GM19023 (cell line): ENCODE measurements at regions not wholly inside any gene's neighbourhood (a gene's known extent, or its start where the extent isn't known, plus 50 kb on each side); places are given as distances from the start of the nearest gene placed in this dataset.
"Not testable (repeated sequence)": the region's sequence is repeated elsewhere in the genome, so short reads cannot be mapped to it uniquely, and the experiment has no call there.

ENCODE experiments used
- ATAC-seq: cut with Tn5 transposase; IDR thresholded peaks from one replicate; pipeline ENCODE4 v1.9.1; 2021; ENCODE audit warnings: mild to moderate bottlenecking, moderate library complexity; ENCODE audit not compliant: unreplicated experiment

GRCh38 chr11:19628018-19628417 lies 84.6 kb upstream of the NAV2 start:
- no peak for ATAC-seq

- no peak for ATAC-seq
These were observed 85.1 kb upstream of the NAV2 start for GRCh38 chr11:19627566-19627965.

GRCh38 chr11:19625438-19625837 lies 87.2 kb upstream of the NAV2 start:
- no peak for ATAC-seq

GRCh38 chr11:19617696-19618523 lies 94.7 kb upstream of the NAV2 start:
- no peak for ATAC-seq

GRCh38 chr11:19615341-19616183 lies 97.1 kb upstream of the NAV2 start:
- ATAC-seq = no peak

GRCh38 chr11:19614370-19614940 lies 98.2 kb upstream of the NAV2 start:
- ATAC-seq = no peak

- ATAC-seq = not testable (repeated sequence)
These were observed 100.6 kb upstream of the NAV2 start for GRCh38 chr11:19612025-19612424.

- no peak for ATAC-seq
These were observed 104.8 kb upstream of the NAV2 start for GRCh38 chr11:19607656-19608360.

- no peak for ATAC-seq
These were observed 105.6 kb upstream of the NAV2 start for GRCh38 chr11:19606856-19607655.

GRCh38 chr11:19605520-19606371 lies 106.9 kb upstream of the NAV2 start:
- no peak for ATAC-seq

GRCh38 chr11:19604679-19605375 lies 107.8 kb upstream of the NAV2 start:
- no peak for ATAC-seq

- no peak for ATAC-seq
These were observed 108.9 kb upstream of the NAV2 start for GRCh38 chr11:19603771-19604170.

- no peak for ATAC-seq
These were observed 109.7 kb upstream of the NAV2 start for GRCh38 chr11:19602891-19603290.

- no peak for ATAC-seq
These were observed 110.2 kb upstream of the NAV2 start for GRCh38 chr11:19602406-19602805.

GRCh38 chr11:19601235-19601634 lies 111.4 kb upstream of the NAV2 start:
- no peak for ATAC-seq

GRCh38 chr11:19599681-19600080 lies 113.0 kb upstream of the NAV2 start:
- no peak for ATAC-seq

- no peak for ATAC-seq
These were observed 113.7 kb upstream of the NAV2 start for GRCh38 chr11:19598876-19599486.

GRCh38 chr11:19598456-19598855 lies 114.2 kb upstream of the NAV2 start:
- no peak for ATAC-seq
